ENCODE measurements at regions not wholly inside any gene's neighbourhood (a gene's known extent, or its start where the extent isn't known, plus 50 kb on each side); places are given as distances from the start of the nearest gene placed in this dataset.
"Not testable (repeated sequence)": the region's sequence is repeated elsewhere in the genome, so short reads cannot be mapped to it uniquely, and the experiment has no call there.

GRCh38 chr5:36410672-36411071, 109.0 kb upstream of the RANBP3L start:
- not testable (repeated sequence) for TF ChIP-seq POLR2A (IDR thresholded peaks at IDR 0.05)
- TF ChIP-seq, protein P1, sequence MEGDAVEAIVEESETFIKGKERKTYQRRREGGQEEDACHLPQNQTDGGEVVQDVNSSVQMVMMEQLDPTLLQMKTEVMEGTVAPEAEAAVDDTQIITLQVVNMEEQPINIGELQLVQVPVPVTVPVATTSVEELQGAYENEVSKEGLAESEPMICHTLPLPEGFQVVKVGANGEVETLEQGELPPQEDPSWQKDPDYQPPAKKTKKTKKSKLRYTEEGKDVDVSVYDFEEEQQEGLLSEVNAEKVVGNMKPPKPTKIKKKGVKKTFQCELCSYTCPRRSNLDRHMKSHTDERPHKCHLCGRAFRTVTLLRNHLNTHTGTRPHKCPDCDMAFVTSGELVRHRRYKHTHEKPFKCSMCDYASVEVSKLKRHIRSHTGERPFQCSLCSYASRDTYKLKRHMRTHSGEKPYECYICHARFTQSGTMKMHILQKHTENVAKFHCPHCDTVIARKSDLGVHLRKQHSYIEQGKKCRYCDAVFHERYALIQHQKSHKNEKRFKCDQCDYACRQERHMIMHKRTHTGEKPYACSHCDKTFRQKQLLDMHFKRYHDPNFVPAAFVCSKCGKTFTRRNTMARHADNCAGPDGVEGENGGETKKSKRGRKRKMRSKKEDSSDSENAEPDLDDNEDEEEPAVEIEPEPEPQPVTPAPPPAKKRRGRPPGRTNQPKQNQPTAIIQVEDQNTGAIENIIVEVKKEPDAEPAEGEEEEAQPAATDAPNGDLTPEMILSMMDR (IDR thresholded peaks at IDR 0.05): not testable (repeated sequence)
